ENCODE measurements at regions not wholly inside any gene's neighbourhood (a gene's known extent, or its start where the extent isn't known, plus 50 kb on each side); places are given as distances from the start of the nearest gene placed in this dataset.

- DNase-seq (ENCODE audit: low read depth) = no peak
These were observed 365.2 kb downstream of the TUSC7 start for GRCh38 chr3:117074826-117075225.

GRCh38 chr3:117079997-117080396, 370.4 kb downstream of the TUSC7 start:
- no peak for DNase-seq (ENCODE audit: low read depth)

- no peak for DNase-seq (ENCODE audit: low read depth)
These were observed 371.3 kb downstream of the TUSC7 start for GRCh38 chr3:117080872-117081271.

- no peak for DNase-seq (ENCODE audit: low read depth)
These were observed 374.7 kb downstream of the TUSC7 start for GRCh38 chr3:117084277-117084676.

GRCh38 chr3:117084739-117085270, 375.2 kb downstream of the TUSC7 start:
- DNase-seq (ENCODE audit: low read depth) = peak; percentile 36

- no peak for DNase-seq (ENCODE audit: low read depth)
These were observed 382.1 kb downstream of the TUSC7 start for GRCh38 chr3:117091676-117092075.

GRCh38 chr3:117096549-117096948, 387.0 kb downstream of the TUSC7 start:
- DNase-seq (ENCODE audit: low read depth) = no peak

GRCh38 chr3:117097351-117097750, 387.8 kb downstream of the TUSC7 start:
- peak; percentile 67 for DNase-seq (ENCODE audit: low read depth)

- DNase-seq (ENCODE audit: low read depth) = no peak
These were observed 392.1 kb downstream of the TUSC7 start for GRCh38 chr3:117101697-117102096.

- DNase-seq (ENCODE audit: low read depth) = no peak
These were observed 392.8 kb downstream of the TUSC7 start for GRCh38 chr3:117102426-117102825.

- DNase-seq (ENCODE audit: low read depth) = peak; percentile 44
These were observed 394.1 kb downstream of the TUSC7 start for GRCh38 chr3:117103675-117104074.

- no peak for DNase-seq (ENCODE audit: low read depth)
These were observed 394.8 kb downstream of the TUSC7 start for GRCh38 chr3:117104381-117104780.

GRCh38 chr3:117104792-117105191, 395.2 kb downstream of the TUSC7 start:
- DNase-seq (ENCODE audit: low read depth) = peak; percentile 84

- peak; percentile 92 for DNase-seq (ENCODE audit: low read depth)
These were observed 396.1 kb downstream of the TUSC7 start for GRCh38 chr3:117105686-117106085.

GRCh38 chr3:117106396-117106795, 396.8 kb downstream of the TUSC7 start:
- no peak for DNase-seq (ENCODE audit: low read depth)

GRCh38 chr3:117107946-117108345, 398.4 kb downstream of the TUSC7 start:
- no peak for DNase-seq (ENCODE audit: low read depth)

GRCh38 chr3:117109178-117109577, 399.6 kb downstream of the TUSC7 start:
- DNase-seq (ENCODE audit: low read depth) = no peak

- peak; percentile 21 for DNase-seq (ENCODE audit: low read depth)
These were observed 405.1 kb downstream of the TUSC7 start for GRCh38 chr3:117114517-117115265.

- DNase-seq (ENCODE audit: low read depth) = no peak
These were observed 407.8 kb downstream of the TUSC7 start for GRCh38 chr3:117117188-117117936.

- peak; percentile 56 for DNase-seq (ENCODE audit: low read depth)
These were observed 409.0 kb downstream of the TUSC7 start for GRCh38 chr3:117118604-117119003.

- no peak for DNase-seq (ENCODE audit: low read depth)
These were observed 410.4 kb downstream of the TUSC7 start for GRCh38 chr3:117120014-117120413.

GRCh38 chr3:117122609-117123008, 413.0 kb downstream of the TUSC7 start:
- DNase-seq (ENCODE audit: low read depth) = no peak

GRCh38 chr3:117126460-117126859, 416.9 kb downstream of the TUSC7 start:
- no peak for DNase-seq (ENCODE audit: low read depth)
